ENCODE measurements at regions not wholly inside any gene's neighbourhood (a gene's known extent, or its start where the extent isn't known, plus 50 kb on each side); places are given as distances from the start of the nearest gene placed in this dataset.

DNA sequence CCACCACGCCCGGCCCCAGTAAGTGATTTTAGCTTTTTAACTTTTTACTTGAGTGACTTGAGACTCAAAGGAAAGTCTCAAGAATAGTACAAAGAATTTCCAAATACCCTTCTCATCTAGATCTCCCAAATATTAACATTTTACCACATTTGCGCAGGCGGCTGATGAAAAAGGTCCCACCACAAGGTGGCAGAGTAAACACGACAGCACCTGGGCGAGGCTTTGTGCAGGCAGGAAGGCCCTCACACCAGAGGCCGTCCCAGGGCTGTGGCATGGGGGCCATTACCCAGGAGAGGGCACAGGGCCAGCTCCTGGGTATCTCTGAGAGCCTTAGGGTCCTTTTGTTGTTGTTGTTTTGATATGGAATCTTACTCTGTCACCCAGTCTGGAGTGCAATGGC is 50.0 kb upstream of the WIPI2 start:
- TF ChIP-seq, protein P1, sequence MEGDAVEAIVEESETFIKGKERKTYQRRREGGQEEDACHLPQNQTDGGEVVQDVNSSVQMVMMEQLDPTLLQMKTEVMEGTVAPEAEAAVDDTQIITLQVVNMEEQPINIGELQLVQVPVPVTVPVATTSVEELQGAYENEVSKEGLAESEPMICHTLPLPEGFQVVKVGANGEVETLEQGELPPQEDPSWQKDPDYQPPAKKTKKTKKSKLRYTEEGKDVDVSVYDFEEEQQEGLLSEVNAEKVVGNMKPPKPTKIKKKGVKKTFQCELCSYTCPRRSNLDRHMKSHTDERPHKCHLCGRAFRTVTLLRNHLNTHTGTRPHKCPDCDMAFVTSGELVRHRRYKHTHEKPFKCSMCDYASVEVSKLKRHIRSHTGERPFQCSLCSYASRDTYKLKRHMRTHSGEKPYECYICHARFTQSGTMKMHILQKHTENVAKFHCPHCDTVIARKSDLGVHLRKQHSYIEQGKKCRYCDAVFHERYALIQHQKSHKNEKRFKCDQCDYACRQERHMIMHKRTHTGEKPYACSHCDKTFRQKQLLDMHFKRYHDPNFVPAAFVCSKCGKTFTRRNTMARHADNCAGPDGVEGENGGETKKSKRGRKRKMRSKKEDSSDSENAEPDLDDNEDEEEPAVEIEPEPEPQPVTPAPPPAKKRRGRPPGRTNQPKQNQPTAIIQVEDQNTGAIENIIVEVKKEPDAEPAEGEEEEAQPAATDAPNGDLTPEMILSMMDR (IDR thresholded peaks at IDR 0.05): no peak
- no peak for TF ChIP-seq EZH2 (IDR thresholded peaks at IDR 0.05; ENCODE audit: borderline replicate concordance, insufficient read depth, low read depth, low read length, poor library complexity, severe bottlenecking)
- intact Hi-C loops (cut with micrococcal nuclease): loop anchor here (1.0 to 5.0 kb wide), 2 partner anchors 34 to 92 kb away; no protein-coding TSS in a partner anchor
- 38% methylated on average over 5 of the region's 7 CpGs for WGBS (ENCODE audit: insufficient coverage)
- DNase-seq (peak; percentile 45), ATAC-seq (ENCODE audit: low read depth) (no peak)
- H3K9ac ChIP-seq (ENCODE audit: low read length): no peak overlapping the region
- H3K4me3 Mint-ChIP-seq: no peak overlapping the region
- no peak overlapping the region for H3K4me3 ChIP-seq (ENCODE audit: control extremely low read depth in 1 of 5, extremely low read depth in 1 of 5, insufficient read depth in 1 of 5, low read depth in 2 of 5, low read length in 4 of 5)
- CTCF ChIA-PET: interaction anchor here (0.6 to 1.8 kb wide), 6 partner anchors 34 to 539 kb away, joined by 3 to 5 read pairs (median 4); no protein-coding TSS in a partner anchor
- no peaks in the 10 kb centered on the region for H3K27me3 ChIP-seq (replicated peaks in 1 of 4; ENCODE audit: control extremely low read depth in 1 of 4, control insufficient read depth in 3 of 4, insufficient read depth in 4 of 4, low read length in 3 of 4)
- H3K9me3 ChIP-seq (ENCODE audit: control extremely low read depth in 1 of 3, control insufficient read depth in 2 of 3, insufficient read depth in 1 of 3, low read length in 2 of 3): no peaks in the 10 kb centered on the region
- no peaks in the 10 kb centered on the region for H4K20me1 ChIP-seq (ENCODE audit: control insufficient read depth, insufficient read depth, low read length, poor library complexity, severe bottlenecking)
- no peaks in the 10 kb centered on the region for H3K9me3 Mint-ChIP-seq (ENCODE audit: insufficient read depth)
- H3K36me3 ChIP-seq (replicated peaks in 1 of 2; ENCODE audit: control extremely low read depth in 1 of 2, control insufficient read depth in 1 of 2, extremely low read depth in 1 of 2, insufficient read depth in 2 of 2, low read length in 1 of 2): no peaks in the 10 kb centered on the region
- POLR2A ChIA-PET: no interaction called here
- H3K27ac Mint-ChIP-seq: no peak overlapping the region
- no peak overlapping the region for H3K4me2 ChIP-seq (replicated peaks; ENCODE audit: low read depth, low read length, poor library complexity, severe bottlenecking)
- peaks cover 3% of the 10 kb centered on the region for H3K27me3 Mint-ChIP-seq
- H3K4me1 ChIP-seq (ENCODE audit: control insufficient read depth in 2 of 2, insufficient read depth in 2 of 2, low read length in 2 of 2): peaks cover 5 to 13% of the 10 kb centered on the region in 2 donors
- no peak overlapping the region for H2AFZ ChIP-seq (ENCODE audit: insufficient read depth, low read depth, low read length, poor library complexity, severe bottlenecking)
- no peak overlapping the region for H3K27ac ChIP-seq (ENCODE audit: low read length in 2 of 2)
- no peaks in the 10 kb centered on the region for H3K79me2 ChIP-seq (ENCODE audit: control insufficient read depth, insufficient read depth, low read length)
- H3K4me1 Mint-ChIP-seq: peaks cover 15% of the 10 kb centered on the region
